Pancreas (tissue), 10 donors: ENCODE measurements at regions not wholly inside any gene's neighbourhood (a gene's known extent, or its start where the extent isn't known, plus 50 kb on each side); places are given as distances from the start of the nearest gene placed in this dataset.

Source experiments
- ATAC-seq, 4 donors: fragments of 200-7000 bp; cut with Tn5 transposase; one replicate each; pipeline versions ENCODE4 v1.8.0 to v1.9.1; 2020; ENCODE audit warnings: mild to moderate bottlenecking in 4 of 4, moderate library complexity in 4 of 4
- DNase-seq, 6 donors: peaks; one replicate each; pipeline ENCODE4 v3.0.0-alpha.2; 2020
- FAIRE-seq: peaks from 2 replicates; lab custom pipeline; 2012; peaks lifted over from hg19 to GRCh38; lab: Jason Lieb, UNC
- H3K27ac ChIP-seq, 4 donors: fragments of 200-600 bp; sonication (generic); 1 replicate in 3 of 4; 2 replicates in 1 of 4; pipeline versions ENCODE4 v1.5.0 to v1.8.0; 2020
- H3K27me3 ChIP-seq, 4 donors: fragments of 200-600 bp; one replicate each; pipeline ENCODE4 v1.8.0; 2021
- H3K36me3 ChIP-seq, 3 donors: fragments of 200-600 bp; sonication (generic) in 1 of 3; one replicate each; pipeline versions ENCODE4 v1.5.0 to v1.8.0; 2020 to 2021
- H3K4me1 ChIP-seq, 3 donors: fragments of 200-600 bp; one replicate each; pipeline ENCODE4 v1.8.0; 2021
- H3K4me3 ChIP-seq, 4 donors: fragments of 200-600 bp; sonication (generic) in 2 of 4; one replicate each; pipeline versions ENCODE4 v1.5.0 to v1.8.0; 2020 to 2021
- H3K9me3 ChIP-seq, 4 donors: fragments of 200-600 bp; one replicate each; pipeline ENCODE4 v1.8.0; 2021
- WGBS, 2 donors: extraction: QIAGEN DNeasy Blood & Tissue Kit; methylation state at CpG; one replicate each; pipeline ENCODE4 v1.1.7; 2013; 5-methylcytosine and 5-hydroxymethylcytosine counted together
- intact Hi-C, 3 donors: fragments of 100-400 bp; cut with DNase I; formaldehyde crosslinking; loops; one replicate each; pipeline versions ENCODE4 v1.11.1 to v1.14.2; 2022
- TF ChIP-seq, protein P1 (sequence below), 4 donors: fragments of 200-600 bp; sonication (generic) in 3 of 4; IDR thresholded peaks; one replicate each; pipeline versions ENCODE4 v1.5.0 to v1.8.0; 2021; ENCODE audit warnings: antibody characterized with exemption in 4 of 4
- donor health status: healthy with polysubstance abuse.
- donor health status: DM: no; HTN: no; CAD: no; lungs with moderate emphysema.
- donor health status: DM: no; HTN: no; CAD: no.
- donor health status: control.
- donor health status: control.
- donor health status: Bipolar disorder and iron deficiency.
- donor health status: DM: yes; HTN: yes; CAD: no.
- donor health status: DM: no; HTN: no; CAD: no.
- donor health status: DM: no; HTN: no; CAD: no.
- donor health status: DM: yes; HTN: yes; CAD: no.

DNA sequence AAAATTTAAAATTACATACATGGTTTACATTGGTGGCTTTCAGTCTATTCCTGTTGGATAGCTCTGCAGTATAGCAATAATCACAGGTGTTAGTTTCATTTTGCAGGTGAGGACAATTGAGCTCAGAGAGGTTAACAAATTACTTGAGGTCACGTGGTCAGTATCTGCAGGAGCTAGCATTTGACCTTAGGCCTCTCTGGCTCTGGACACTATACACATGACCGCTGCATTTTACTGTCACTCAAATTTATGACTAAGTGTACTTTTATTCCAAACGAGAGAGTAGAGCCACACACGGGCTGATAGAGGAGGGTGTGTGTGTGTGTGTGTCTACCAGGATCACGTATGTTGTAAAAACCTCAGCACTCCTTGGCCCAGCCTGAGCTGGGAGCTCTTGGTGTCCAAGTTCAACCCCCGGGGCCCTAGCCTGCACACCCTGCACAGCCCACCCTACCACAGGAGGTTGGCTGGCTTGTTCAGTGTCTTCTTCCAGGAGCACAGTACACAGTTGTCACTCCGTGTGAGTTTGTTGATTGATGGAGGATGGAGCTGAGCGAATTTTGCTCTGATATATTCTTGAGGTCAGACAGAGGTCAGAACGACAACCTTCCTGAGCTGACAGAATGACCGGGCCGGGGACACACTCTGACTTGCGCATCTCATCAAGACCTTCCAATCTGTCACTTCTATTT, 272.7 kb downstream of the GFRA1 start:
- ATAC-seq (peak in 2 of 4 donors; percentile 17 to 22), FAIRE-seq (no peak), DNase-seq (no peak)
- H3K36me3 ChIP-seq, result no peaks in the 10 kb centered on the region
- H3K4me3 ChIP-seq, result no peak overlapping the region
- H3K27me3 ChIP-seq, result no peaks in the 10 kb centered on the region
- no peaks in the 10 kb centered on the region for H3K4me1 ChIP-seq
- intact Hi-C loops, result no loop called here
- TF ChIP-seq, protein P1, sequence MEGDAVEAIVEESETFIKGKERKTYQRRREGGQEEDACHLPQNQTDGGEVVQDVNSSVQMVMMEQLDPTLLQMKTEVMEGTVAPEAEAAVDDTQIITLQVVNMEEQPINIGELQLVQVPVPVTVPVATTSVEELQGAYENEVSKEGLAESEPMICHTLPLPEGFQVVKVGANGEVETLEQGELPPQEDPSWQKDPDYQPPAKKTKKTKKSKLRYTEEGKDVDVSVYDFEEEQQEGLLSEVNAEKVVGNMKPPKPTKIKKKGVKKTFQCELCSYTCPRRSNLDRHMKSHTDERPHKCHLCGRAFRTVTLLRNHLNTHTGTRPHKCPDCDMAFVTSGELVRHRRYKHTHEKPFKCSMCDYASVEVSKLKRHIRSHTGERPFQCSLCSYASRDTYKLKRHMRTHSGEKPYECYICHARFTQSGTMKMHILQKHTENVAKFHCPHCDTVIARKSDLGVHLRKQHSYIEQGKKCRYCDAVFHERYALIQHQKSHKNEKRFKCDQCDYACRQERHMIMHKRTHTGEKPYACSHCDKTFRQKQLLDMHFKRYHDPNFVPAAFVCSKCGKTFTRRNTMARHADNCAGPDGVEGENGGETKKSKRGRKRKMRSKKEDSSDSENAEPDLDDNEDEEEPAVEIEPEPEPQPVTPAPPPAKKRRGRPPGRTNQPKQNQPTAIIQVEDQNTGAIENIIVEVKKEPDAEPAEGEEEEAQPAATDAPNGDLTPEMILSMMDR (IDR thresholded peaks at IDR 0.05), result no peak
- H3K27ac ChIP-seq, result no peak overlapping the region
- 58 to 61% methylated on average over 12 of the region's 12 CpGs for WGBS, 2 donors
- no peaks in the 10 kb centered on the region for H3K9me3 ChIP-seq
